Stomach (tissue), 4 donors: ENCODE measurements at regions not wholly inside any gene's neighbourhood (a gene's known extent, or its start where the extent isn't known, plus 50 kb on each side); places are given as distances from the start of the nearest gene placed in this dataset.

ENCODE experiments used
- POLR2A ChIP-seq, 4 donors: fragments of 450-650 bp; IDR thresholded peaks; one replicate each; pipeline ENCODE4 v1.6.1; 2016; ENCODE audit warnings: antibody characterized with exemption in 4 of 4, control low read depth in 2 of 4, mild to moderate bottlenecking in 1 of 4, moderate library complexity in 1 of 4
- POLR2AphosphoS5 ChIP-seq, 3 donors: sonication (generic); formaldehyde crosslinking; IDR thresholded peaks; one replicate each; pipeline ENCODE4 v1.6.1; 2016; ENCODE audit warnings: antibody characterized with exemption in 3 of 3

DNA sequence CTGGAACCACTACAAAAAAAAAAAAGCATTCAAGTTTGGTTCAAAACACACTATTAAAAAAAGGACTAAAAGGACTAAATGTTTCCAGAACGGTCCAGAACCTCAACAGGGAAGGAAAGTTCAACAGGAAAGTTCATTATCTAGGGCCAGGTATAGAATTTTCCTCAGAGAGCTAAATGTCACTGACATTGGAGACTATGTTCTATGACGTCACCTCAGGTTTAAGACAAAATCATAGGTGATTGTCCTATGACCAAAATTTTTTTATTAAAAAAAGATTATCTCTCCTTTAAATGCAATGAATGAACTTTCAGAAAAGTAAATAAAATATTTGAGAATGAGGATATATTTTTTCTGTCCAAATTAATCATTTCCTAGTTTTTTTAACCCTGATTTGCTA lies 746.7 kb upstream of the USP15 start:
- TF ChIP-seq POLR2A (IDR thresholded peaks at IDR 0.05) (no peak), POLR2AphosphoS5 (IDR thresholded peaks at IDR 0.05) (no peak)
